B cell (primary cell): ENCODE measurements at regions not wholly inside any gene's neighbourhood (a gene's known extent, or its start where the extent isn't known, plus 50 kb on each side); places are given as distances from the start of the nearest gene placed in this dataset.

ENCODE experiments used
- ATAC-seq: fragments of 200-7000 bp; cut with Tn5 transposase; one replicate; pipeline ENCODE4 v1.10.0; 2021; ENCODE audit warnings: low read depth, mild to moderate bottlenecking, moderate number of reproducible peaks, moderate library complexity
- CTCF ChIA-PET: fragments of 350-600 bp; sonication (Branson Sonifier 250); formaldehyde crosslinking; loops from one replicate; lab custom pipeline; 2021; ENCODE audit warnings: antibody characterized with exemption, inconsistent platforms; lab: Charles Lee
- POLR2A ChIA-PET: fragments of 350-600 bp; sonication (Branson Sonifier 250); formaldehyde crosslinking; loops from one replicate; lab custom pipeline; 2021; ENCODE audit warnings: antibody characterized with exemption; lab: Charles Lee
- DNase-seq: peaks from one replicate; pipeline ENCODE4 v3.0.0; 2013
- H2AFZ ChIP-seq: 2 replicates; pipeline ENCODE4 v1.6.1; 2012; ENCODE audit warnings: mild to moderate bottlenecking, low read depth, low read length; ENCODE audit not compliant: insufficient read depth, poor library complexity, severe bottlenecking
- H3K27ac ChIP-seq, 2 donors: 1 replicate in 1 of 2; 2 replicates in 1 of 2; pipeline ENCODE4 v1.5.1; 2012 to 2013; ENCODE audit warnings: low read length in 2 of 2, mild to moderate bottlenecking in 2 of 2, moderate library complexity in 1 of 2
- H3K27me3 ChIP-seq, 4 experiments: fragments of 200-600 bp in 1 of 4; sonication (generic) in 1 of 4; replicated peaks in 1 of 4; 1 replicate in 2 of 4; 2 replicates in 2 of 4; pipeline versions ENCODE4 v1.6.1 to v1.7.0; 2013 to 2016; ENCODE audit warnings: low read length in 3 of 4, mild to moderate bottlenecking in 2 of 4, mixed read lengths in 1 of 4, moderate library complexity in 1 of 4; ENCODE audit not compliant: insufficient read depth in 4 of 4, control insufficient read depth in 3 of 4; ENCODE audit errors: control extremely low read depth in 1 of 4
- H3K36me3 ChIP-seq, 2 experiments: replicated peaks in 1 of 2; 1 replicate in 1 of 2; 2 replicates in 1 of 2; pipeline versions ENCODE4 v1.6.1 to v1.7.1; 2013; ENCODE audit warnings: low read length in 1 of 2; ENCODE audit not compliant: insufficient read depth in 2 of 2, control insufficient read depth in 1 of 2; ENCODE audit errors: control extremely low read depth in 1 of 2, extremely low read depth in 1 of 2
- H3K4me1 ChIP-seq, 2 donors: fragments of 200-600 bp in 1 of 2; sonication (generic) in 1 of 2; 1 replicate in 1 of 2; 2 replicates in 1 of 2; pipeline versions ENCODE4 v1.5.1 to v1.6.1; 2013 to 2017; ENCODE audit warnings: low read length in 2 of 2; ENCODE audit not compliant: control insufficient read depth in 2 of 2, insufficient read depth in 2 of 2
- H3K4me2 ChIP-seq: replicated peaks from 2 replicates; pipeline ENCODE3; 2012; ENCODE audit warnings: mild to moderate bottlenecking, low read depth, low read length; ENCODE audit not compliant: poor library complexity, severe bottlenecking
- H3K4me3 ChIP-seq, 5 experiments: fragments of 200-600 bp in 1 of 5; sonication (generic) in 1 of 5; 1 replicate in 3 of 5; 2 replicates in 2 of 5; pipeline versions ENCODE4 v1.5.1 to v1.7.0; 2011 to 2016; ENCODE audit warnings: low read length in 4 of 5, mild to moderate bottlenecking in 4 of 5, low read depth in 2 of 5, control low read depth in 1 of 5, moderate library complexity in 1 of 5; ENCODE audit not compliant: insufficient read depth in 1 of 5; ENCODE audit errors: control extremely low read depth in 1 of 5, extremely low read depth in 1 of 5
- H3K79me2 ChIP-seq: fragments of 200-600 bp; sonication (generic); one replicate; pipeline ENCODE4 v1.6.0; 2016; ENCODE audit warnings: low read length; ENCODE audit not compliant: control insufficient read depth, insufficient read depth
- H3K9ac ChIP-seq: fragments of 200-600 bp; sonication (generic); 2 replicates; pipeline ENCODE4 v1.6.1; 2017; ENCODE audit warnings: mild to moderate bottlenecking, low read length, moderate library complexity
- H3K9me3 ChIP-seq, 3 donors: one replicate each; pipeline versions ENCODE4 v1.6.1 to v1.7.1; 2013; ENCODE audit warnings: low read length in 2 of 3; ENCODE audit not compliant: control insufficient read depth in 2 of 3, insufficient read depth in 1 of 3; ENCODE audit errors: control extremely low read depth in 1 of 3
- H4K20me1 ChIP-seq: 2 replicates; pipeline ENCODE4 v1.6.0; 2012; ENCODE audit warnings: mild to moderate bottlenecking, low read length; ENCODE audit not compliant: insufficient read depth, control insufficient read depth, poor library complexity, severe bottlenecking
- H3K27ac Mint-ChIP-seq: one replicate; pipeline ENCODE4 v1.8.0; 2021; ENCODE audit warnings: mixed read lengths
- H3K27me3 Mint-ChIP-seq: one replicate; pipeline ENCODE4 v1.8.0; 2021; ENCODE audit warnings: mixed read lengths
- H3K4me1 Mint-ChIP-seq: one replicate; pipeline ENCODE4 v1.8.0; 2021; ENCODE audit warnings: mixed read lengths
- H3K4me3 Mint-ChIP-seq: one replicate; pipeline ENCODE4 v1.8.0; 2021; ENCODE audit warnings: mixed read lengths
- H3K9me3 Mint-ChIP-seq: one replicate; pipeline ENCODE4 v1.8.0; 2022; ENCODE audit warnings: mixed read lengths; ENCODE audit not compliant: insufficient read depth
- EZH2 ChIP-seq: IDR thresholded peaks from 2 replicates; pipeline ENCODE4 v1.6.1; 2012; ENCODE audit warnings: borderline replicate concordance, low read depth, mild to moderate bottlenecking, moderate library complexity, low read length; ENCODE audit not compliant: insufficient read depth, poor library complexity, severe bottlenecking
- WGBS: methylation state at CpG from one replicate; pipeline ENCODE4 v1.1.5; 2013; ENCODE audit warnings: missing lambda C conversion rate; ENCODE audit not compliant: insufficient coverage; 5-methylcytosine and 5-hydroxymethylcytosine counted together
- intact Hi-C: fragments of 100-400 bp; cut with micrococcal nuclease; formaldehyde crosslinking; loops from one replicate; pipeline ENCODE4 v1.10.0; 2022
- TF ChIP-seq, protein P1 (sequence below): fragments of 200-600 bp; IDR thresholded peaks from one replicate; pipeline ENCODE4 v1.8.0; 2022; ENCODE audit warnings: antibody characterized with exemption, mild to moderate bottlenecking

DNA sequence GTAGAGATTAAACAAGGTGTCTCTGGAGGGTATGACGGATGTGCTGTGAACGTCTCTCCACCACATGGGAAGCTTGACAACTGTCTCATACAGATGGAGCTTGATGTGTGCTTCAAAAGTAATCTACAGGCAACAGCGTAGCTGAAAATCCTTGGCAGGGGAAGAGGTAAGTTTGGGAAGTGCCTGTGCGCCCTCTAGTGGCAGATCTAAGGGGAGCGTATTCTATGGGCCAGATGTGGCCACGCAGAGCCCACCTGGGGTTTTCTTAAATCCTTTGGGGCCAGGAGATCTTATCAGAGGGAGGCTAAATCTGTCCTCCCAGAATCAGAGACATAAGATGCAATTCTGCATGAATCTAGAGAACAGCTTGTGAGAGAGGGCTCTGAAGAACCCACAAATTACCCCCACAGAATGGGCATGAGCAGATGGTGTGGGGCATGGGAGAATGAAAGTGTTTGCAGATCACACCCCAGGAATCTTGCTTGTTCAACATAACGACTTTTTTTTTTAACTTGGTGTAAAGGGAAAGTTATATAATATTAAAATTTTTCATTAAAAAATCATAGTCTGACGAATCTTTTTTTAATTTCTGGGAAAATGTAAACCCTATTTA, 91.2 kb upstream of the MPP7 start:
- CTCF ChIA-PET, result interaction anchor here (0.8 to 3.3 kb wide), 31 partner anchors 9 to 948 kb away, joined by 3 to 41 read pairs (median 5); partner anchors contain the start of gene MPP7
- POLR2A ChIA-PET, result no interaction called here
- intact Hi-C loops, result no loop called here
- no peak overlapping the region for H3K9ac ChIP-seq
- ATAC-seq (peak; percentile 66), DNase-seq (peak; percentile 73)
- H3K9me3 ChIP-seq, result peaks cover 0 to 5% (median 0%) of the 10 kb centered on the region in 3 donors
- H3K4me2 ChIP-seq, result no peak overlapping the region
- H3K27me3 ChIP-seq, result no peaks in the 10 kb centered on the region
- Mint-ChIP-seq H3K4me3 (no peak overlapping the region), H3K27me3 (peaks cover 4% of the 10 kb centered on the region), H3K27ac (no peak overlapping the region), H3K9me3 (peaks cover 3% of the 10 kb centered on the region), H3K4me1 (peaks cover 4% of the 10 kb centered on the region)
- H3K4me1 ChIP-seq, result peaks cover 0 to 5% of the 10 kb centered on the region in 2 donors
- WGBS, result 10% methylated on average over 6 of the region's 8 CpGs
- no peaks in the 10 kb centered on the region for H4K20me1 ChIP-seq
- peak overlapping the region; percentile 51 for H2AFZ ChIP-seq
- H3K27ac ChIP-seq, result no peak overlapping the region
- H3K36me3 ChIP-seq, result no peaks in the 10 kb centered on the region
- no peak for TF ChIP-seq EZH2
- TF ChIP-seq, protein P1, sequence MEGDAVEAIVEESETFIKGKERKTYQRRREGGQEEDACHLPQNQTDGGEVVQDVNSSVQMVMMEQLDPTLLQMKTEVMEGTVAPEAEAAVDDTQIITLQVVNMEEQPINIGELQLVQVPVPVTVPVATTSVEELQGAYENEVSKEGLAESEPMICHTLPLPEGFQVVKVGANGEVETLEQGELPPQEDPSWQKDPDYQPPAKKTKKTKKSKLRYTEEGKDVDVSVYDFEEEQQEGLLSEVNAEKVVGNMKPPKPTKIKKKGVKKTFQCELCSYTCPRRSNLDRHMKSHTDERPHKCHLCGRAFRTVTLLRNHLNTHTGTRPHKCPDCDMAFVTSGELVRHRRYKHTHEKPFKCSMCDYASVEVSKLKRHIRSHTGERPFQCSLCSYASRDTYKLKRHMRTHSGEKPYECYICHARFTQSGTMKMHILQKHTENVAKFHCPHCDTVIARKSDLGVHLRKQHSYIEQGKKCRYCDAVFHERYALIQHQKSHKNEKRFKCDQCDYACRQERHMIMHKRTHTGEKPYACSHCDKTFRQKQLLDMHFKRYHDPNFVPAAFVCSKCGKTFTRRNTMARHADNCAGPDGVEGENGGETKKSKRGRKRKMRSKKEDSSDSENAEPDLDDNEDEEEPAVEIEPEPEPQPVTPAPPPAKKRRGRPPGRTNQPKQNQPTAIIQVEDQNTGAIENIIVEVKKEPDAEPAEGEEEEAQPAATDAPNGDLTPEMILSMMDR, result peak; percentile 97
- no peaks in the 10 kb centered on the region for H3K79me2 ChIP-seq
- no peak overlapping the region for H3K4me3 ChIP-seq

DNA sequence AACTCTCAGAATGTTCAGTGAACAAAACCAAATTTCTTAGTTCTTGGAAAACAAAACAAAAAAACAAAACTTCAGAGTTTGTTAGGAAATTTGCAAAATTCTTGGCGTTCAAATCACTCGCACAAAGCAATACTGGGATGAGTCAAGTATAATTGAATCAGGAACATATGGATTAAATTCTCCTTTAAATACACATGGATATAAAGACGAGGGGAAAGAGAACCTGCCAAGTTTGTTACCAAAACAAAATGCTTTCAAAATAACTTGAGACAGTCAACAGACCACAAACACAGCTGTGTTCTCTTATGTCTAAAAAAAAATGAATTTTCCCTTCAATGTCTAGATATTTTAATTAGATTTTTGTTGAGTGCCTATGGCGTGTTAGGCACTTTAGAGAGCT, 93.5 kb upstream of the MPP7 start:
- H3K27me3 Mint-ChIP-seq, result peaks cover 4% of the 10 kb centered on the region
- H4K20me1 ChIP-seq, result no peaks in the 10 kb centered on the region
- ChIA-PET CTCF (interaction anchor here (0.6 to 2.2 kb wide), 6 partner anchors 9 to 654 kb away, joined by 3 to 6 read pairs (median 4); no protein-coding TSS in a partner anchor), POLR2A (no interaction called here)
- H3K9ac ChIP-seq, result no peak overlapping the region
- intact Hi-C loops, result no loop called here
- H3K4me1 Mint-ChIP-seq, result peaks cover 16% of the 10 kb centered on the region
- no peak overlapping the region for H3K4me2 ChIP-seq
- peaks cover 3% of the 10 kb centered on the region for H3K9me3 Mint-ChIP-seq
- no peak for TF ChIP-seq EZH2
- TF ChIP-seq, protein P1, result no peak
- no peak overlapping the region for H3K27ac Mint-ChIP-seq
- peaks cover 0 to 18% of the 10 kb centered on the region in 2 donors for H3K4me1 ChIP-seq
- H3K79me2 ChIP-seq, result no peaks in the 10 kb centered on the region
- no peak overlapping the region for H2AFZ ChIP-seq
- no peaks in the 10 kb centered on the region for H3K27me3 ChIP-seq
- no peaks in the 10 kb centered on the region for H3K9me3 ChIP-seq
- H3K4me3 Mint-ChIP-seq, result no peak overlapping the region
- H3K36me3 ChIP-seq, result no peaks in the 10 kb centered on the region
- no peak overlapping the region for H3K27ac ChIP-seq
- WGBS, result 71% methylated on average over 1 of the region's 4 CpGs
- no peak for ATAC-seq
- no peak for DNase-seq
- no peak overlapping the region for H3K4me3 ChIP-seq
